Activated effector memory CD4-positive, alpha-beta T cell treated with anti-CD3 and anti-CD28 coated beads, Interleukin-2, amount 50 U/mL, for 16 hours (primary cell): ENCODE measurements at regions not wholly inside any gene's neighbourhood (a gene's known extent, or its start where the extent isn't known, plus 50 kb on each side); places are given as distances from the start of the nearest gene placed in this dataset.
A peak's percentile ranks its signal among the peaks of the same experiment; 100 is the strongest.
"Not testable (repeated sequence)": the region's sequence is repeated elsewhere in the genome, so short reads cannot be mapped to it uniquely, and the experiment has no call there.

Experiments
- DNase-seq: peaks from one replicate; pipeline ENCODE4 v3.0.0-alpha.2; 2020

- no peak for DNase-seq
Observed at GRCh38 chr2:47690132-47690531, 92.8 kb upstream of the MSH6 start.

DNA sequence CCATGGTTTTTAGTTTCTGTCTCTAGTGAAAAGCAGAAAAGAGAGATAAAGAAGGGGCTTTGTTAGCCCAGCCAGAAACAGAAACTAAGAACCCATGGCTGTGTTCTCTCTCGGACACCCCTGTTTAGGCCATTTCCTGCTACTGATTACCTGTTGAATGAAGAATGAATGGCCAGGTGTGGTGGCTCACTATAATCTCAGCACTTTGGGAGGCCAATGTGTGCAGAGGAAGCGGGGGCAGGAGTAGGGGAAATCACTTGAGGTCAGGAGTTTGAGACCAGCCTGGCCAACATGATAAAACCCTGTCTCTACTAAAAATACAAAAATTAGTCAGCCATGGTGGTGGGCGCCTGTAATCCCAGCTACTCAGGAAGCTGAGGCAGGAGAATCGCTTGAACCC is 93.8 kb upstream of the MSH6 start:
- DNase-seq = not testable (repeated sequence)

- no peak for DNase-seq
Observed at GRCh38 chr2:47688561-47688960, 94.4 kb upstream of the MSH6 start.

GRCh38 chr2:47687856-47688255 is 95.1 kb upstream of the MSH6 start:
- DNase-seq = no peak

- no peak for DNase-seq
Observed at GRCh38 chr2:47686018-47686417, 96.9 kb upstream of the MSH6 start.

- DNase-seq = no peak
Observed at GRCh38 chr2:47682216-47682749, 100.7 kb upstream of the MSH6 start.

DNA sequence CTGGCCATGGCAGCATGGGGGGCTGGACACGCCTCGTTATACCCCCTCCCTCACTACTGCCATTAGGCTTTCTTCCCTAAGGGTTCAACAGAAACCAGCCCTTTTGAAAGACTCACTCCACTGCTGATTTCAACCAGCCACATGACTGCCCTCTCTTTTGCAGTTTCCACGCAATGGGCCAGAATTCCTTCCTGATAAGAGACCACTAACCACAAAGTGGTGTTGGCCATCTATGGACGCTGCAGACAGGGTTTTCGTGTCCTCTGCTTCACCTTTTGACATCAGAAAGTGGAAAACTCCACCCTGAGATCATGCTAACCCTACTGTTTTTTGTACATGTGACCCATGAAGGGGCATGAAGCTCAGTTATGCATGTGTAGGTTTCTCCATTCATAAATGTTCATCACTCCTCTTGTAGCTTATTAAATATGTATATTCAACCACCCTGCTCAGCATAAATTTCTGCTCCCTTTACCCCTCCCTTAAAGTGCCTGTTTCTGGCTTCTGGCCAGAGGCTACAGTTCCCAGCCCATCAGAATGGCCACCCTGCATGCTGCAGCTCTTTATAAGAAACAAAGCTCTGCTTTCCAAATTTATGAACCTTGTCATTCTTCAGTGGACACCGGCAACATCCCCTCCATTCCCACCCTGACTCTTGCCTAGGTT is 105.6 kb upstream of the KCNK12 start:
- no peak for DNase-seq

DNA sequence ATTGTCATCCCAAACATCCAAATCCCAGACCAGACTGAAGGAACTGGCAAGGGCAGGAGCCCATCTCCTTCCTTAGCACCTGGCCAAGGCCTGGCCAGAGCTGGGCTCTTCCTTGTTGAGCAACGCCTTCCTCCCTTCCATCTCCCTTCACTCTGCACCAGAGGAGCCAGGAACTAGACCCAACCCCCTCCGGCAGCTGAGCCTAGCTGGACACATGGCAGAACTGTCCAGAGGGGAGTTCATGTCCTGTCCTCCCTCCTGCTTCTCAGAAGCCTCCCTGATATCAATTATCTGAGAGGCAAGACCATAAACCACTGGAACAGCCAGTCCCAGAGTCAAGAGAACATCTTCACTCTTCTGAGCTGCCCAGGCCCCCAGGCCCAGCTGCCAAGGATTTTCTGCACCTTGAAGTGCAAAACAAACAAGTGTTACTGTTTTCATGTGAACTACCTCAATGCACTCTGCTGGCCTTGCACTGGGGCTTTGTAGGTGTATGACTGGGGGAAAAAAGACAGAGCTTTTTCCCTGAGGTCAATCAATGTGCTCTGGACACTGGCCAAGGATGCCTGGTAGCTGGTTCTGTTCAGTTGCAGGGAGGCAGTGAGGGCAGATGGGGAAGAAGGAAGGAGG is 104.5 kb upstream of the KCNK12 start:
- no peak for DNase-seq

GRCh38 chr2:47666332-47666731 is 95.5 kb upstream of the KCNK12 start:
- DNase-seq = no peak

- DNase-seq = peak; percentile 9
Observed at GRCh38 chr2:47664817-47665216, 94.0 kb upstream of the KCNK12 start.

GRCh38 chr2:47662552-47662951 is 91.8 kb upstream of the KCNK12 start:
- no peak for DNase-seq

DNA sequence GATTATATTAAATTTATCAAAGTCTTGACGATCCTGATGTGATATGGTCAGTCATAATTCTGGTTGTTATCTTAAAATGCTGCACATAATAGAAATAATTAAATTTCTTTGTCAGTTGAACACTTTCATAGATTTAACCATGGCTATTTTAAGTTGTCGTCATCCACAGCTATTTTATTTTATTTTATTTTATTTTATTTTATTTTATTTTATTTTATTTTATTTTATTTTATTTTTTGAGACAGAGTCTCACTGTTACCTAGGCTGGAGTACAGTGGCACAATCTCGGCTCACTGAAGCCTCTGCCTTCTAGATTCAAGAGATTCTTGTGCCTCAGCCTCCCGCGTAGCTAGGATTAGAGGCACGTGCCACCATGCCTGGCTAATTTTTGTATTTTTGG is 90.5 kb upstream of the KCNK12 start:
- no peak for DNase-seq

DNA sequence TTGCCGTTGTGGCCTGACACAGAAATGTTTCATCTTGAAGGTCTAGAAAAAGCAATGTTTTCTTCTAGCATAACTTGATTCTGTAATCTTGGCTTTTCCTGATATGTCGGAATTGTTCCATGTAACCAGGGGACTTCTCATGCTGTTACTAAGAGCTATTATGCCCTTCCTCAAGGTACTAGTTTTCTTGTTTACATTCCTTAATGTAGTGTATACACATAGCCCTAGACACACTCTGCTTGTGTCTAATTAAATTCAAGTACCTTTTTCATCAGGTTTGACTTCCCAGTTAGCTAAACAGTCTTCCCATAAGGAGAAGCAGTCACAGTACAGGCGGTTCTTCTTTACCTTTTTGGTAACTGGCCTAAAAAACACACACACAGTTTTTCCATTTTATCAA is 89.4 kb upstream of the KCNK12 start:
- no peak for DNase-seq

GRCh38 chr2:47658646-47659320 is 88.0 kb upstream of the KCNK12 start:
- peak; percentile 52 for DNase-seq

DNA sequence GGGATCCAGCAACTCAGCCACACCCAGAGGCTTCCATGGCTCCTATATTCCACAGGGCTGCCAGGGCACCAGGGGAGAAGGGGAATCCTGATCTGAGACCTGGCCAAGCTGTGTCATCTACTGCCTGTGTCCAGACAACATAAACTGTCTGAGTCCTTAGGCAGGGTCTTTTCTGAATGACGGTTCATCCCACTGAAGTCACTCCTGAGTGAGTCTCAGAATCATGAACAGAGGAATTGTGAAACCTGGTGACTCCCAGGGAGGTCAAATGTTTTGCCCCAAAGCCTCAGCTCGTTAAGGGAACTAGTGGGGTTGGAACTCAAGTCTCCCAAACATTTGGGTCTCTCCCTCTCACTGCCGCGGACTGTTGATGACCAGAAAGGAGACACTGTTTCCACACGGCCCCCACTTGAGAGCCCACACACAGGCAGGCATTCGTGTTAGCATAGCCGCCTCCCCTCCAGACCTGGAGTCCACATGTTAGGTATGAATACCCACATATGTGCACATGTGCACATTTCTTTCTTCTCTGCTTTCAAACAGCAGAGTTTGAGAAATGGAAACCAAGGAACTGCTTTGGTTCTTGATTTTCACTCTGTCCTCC is 87.2 kb upstream of the KCNK12 start:
- peak; percentile 53 for DNase-seq

DNA sequence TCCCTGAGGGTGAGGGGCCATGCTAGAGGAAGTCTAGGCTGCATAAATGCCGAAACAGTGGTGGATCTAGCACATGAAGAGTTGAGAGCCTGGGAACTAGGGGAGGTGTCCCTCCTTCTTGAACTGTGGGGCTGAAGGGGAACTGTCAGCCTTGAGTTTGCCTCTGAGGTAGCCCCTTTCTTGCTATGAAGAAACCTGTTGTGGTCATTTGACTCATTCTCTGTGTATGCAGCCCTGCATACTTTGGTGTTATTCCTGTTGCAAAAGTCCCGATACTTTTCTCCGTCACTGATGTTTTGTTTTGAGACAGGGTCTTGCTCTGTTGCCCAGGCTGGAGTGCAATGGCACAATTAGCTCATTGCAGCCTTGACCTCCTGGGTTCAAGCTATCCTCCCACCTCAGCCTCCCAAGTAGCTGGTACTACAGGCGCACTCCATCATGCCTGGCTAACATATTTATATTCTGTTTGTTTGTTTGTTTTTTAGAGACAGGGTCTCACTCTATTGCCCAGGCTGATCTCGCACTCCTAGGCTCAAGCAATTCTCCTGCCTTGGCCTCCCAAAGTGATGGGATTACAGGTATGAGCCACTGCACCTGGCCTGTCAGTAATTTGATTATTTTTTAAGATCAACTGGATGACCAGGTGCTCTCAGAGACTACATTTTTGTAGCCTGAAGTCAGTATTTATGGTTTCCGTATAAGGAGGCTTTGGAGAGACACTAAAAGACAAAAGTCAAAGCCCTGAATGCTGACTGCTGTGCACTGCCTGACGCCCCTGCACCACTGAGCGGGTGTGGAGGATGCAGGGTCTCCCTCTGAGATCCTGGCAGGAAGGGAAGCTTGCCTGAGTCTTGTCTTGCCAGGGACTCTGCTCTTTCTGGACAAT is 86.2 kb upstream of the KCNK12 start:
- peak; percentile 27 for DNase-seq

GRCh38 chr2:47655563-47655880 is 84.7 kb upstream of the KCNK12 start:
- peak; percentile 38 for DNase-seq

GRCh38 chr2:47654790-47655562 is 84.2 kb upstream of the KCNK12 start:
- DNase-seq = peak; percentile 28

GRCh38 chr2:47653902-47654789 is 83.4 kb upstream of the KCNK12 start:
- DNase-seq = peak; percentile 24

- DNase-seq = peak; percentile 13
Observed at GRCh38 chr2:47653036-47653435, 82.3 kb upstream of the KCNK12 start.
